ENCODE measurements at regions not wholly inside any gene's neighbourhood (a gene's known extent, or its start where the extent isn't known, plus 50 kb on each side); places are given as distances from the start of the nearest gene placed in this dataset.

DNA sequence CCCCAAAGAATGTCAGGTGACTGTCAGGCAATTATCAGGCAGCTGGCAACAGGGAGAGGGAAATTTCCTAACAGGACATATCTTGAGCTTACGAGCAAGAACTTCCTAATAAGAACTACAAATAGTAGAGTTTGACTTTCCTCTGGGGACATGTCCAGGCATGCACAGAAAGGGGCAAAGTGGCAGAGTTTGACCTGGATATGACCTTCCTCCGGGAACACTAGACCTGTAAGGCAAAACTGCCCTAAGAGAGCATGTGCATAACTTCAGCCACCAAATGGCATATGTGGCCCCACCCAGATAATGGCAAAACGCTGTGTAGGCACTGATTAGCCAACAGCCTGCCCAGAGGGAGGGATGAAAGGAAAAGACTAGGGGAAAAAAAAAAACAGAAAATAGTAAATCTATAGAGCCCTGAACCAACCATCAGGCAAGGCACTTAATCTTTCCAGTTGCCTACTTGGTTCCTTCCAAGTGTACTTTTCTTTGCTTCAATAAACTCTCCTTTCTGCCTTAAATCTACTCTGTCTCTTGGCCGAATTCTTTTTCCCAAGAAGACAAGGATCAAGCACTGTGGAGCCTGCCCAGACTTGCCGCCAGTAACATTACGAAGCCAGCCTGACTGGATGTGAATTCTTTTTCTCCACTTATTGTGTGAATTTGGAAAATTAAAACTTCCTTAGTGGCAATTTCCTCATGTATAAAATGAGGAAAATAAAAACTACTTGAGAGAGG lies 164.1 kb downstream of the SPTSSA start:
- no peak overlapping the region for H3K9ac ChIP-seq (ENCODE audit: low read length)
- TF ChIP-seq, protein P1, sequence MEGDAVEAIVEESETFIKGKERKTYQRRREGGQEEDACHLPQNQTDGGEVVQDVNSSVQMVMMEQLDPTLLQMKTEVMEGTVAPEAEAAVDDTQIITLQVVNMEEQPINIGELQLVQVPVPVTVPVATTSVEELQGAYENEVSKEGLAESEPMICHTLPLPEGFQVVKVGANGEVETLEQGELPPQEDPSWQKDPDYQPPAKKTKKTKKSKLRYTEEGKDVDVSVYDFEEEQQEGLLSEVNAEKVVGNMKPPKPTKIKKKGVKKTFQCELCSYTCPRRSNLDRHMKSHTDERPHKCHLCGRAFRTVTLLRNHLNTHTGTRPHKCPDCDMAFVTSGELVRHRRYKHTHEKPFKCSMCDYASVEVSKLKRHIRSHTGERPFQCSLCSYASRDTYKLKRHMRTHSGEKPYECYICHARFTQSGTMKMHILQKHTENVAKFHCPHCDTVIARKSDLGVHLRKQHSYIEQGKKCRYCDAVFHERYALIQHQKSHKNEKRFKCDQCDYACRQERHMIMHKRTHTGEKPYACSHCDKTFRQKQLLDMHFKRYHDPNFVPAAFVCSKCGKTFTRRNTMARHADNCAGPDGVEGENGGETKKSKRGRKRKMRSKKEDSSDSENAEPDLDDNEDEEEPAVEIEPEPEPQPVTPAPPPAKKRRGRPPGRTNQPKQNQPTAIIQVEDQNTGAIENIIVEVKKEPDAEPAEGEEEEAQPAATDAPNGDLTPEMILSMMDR (IDR thresholded peaks at IDR 0.05) = no peak
- no peak for TF ChIP-seq EZH2 (IDR thresholded peaks at IDR 0.05; ENCODE audit: borderline replicate concordance, insufficient read depth, low read depth, low read length, poor library complexity, severe bottlenecking)
- Mint-ChIP-seq H3K4me1 (no peaks in the 10 kb centered on the region), H3K9me3 (ENCODE audit: insufficient read depth) (no peaks in the 10 kb centered on the region), H3K4me3 (no peak overlapping the region), H3K27ac (no peak overlapping the region), H3K27me3 (peaks cover 7% of the 10 kb centered on the region)
- no peaks in the 10 kb centered on the region for H3K9me3 ChIP-seq (ENCODE audit: control extremely low read depth in 1 of 3, control insufficient read depth in 2 of 3, insufficient read depth in 1 of 3, low read length in 2 of 3)
- H3K36me3 ChIP-seq (replicated peaks in 1 of 2; ENCODE audit: control extremely low read depth in 1 of 2, control insufficient read depth in 1 of 2, extremely low read depth in 1 of 2, insufficient read depth in 2 of 2, low read length in 1 of 2) = no peaks in the 10 kb centered on the region
- no peaks in the 10 kb centered on the region for H4K20me1 ChIP-seq (ENCODE audit: control insufficient read depth, insufficient read depth, low read length, poor library complexity, severe bottlenecking)
- 62% methylated on average over 2 of the region's 6 CpGs for WGBS (ENCODE audit: insufficient coverage)
- H3K27me3 ChIP-seq (replicated peaks in 1 of 4; ENCODE audit: control extremely low read depth in 1 of 4, control insufficient read depth in 3 of 4, insufficient read depth in 4 of 4, low read length in 3 of 4) = peaks cover 0 to 2% (median 0%) of the 10 kb centered on the region in 4 experiments
- no peak overlapping the region for H3K4me3 ChIP-seq (ENCODE audit: control extremely low read depth in 1 of 5, extremely low read depth in 1 of 5, insufficient read depth in 1 of 5, low read depth in 2 of 5, low read length in 4 of 5)
- H3K4me1 ChIP-seq (ENCODE audit: control insufficient read depth in 2 of 2, insufficient read depth in 2 of 2, low read length in 2 of 2) = no peaks in the 10 kb centered on the region
- ChIA-PET POLR2A (no interaction called here), CTCF (no interaction called here)
- ATAC-seq (ENCODE audit: low read depth) (no peak), DNase-seq (no peak)
- H3K27ac ChIP-seq (ENCODE audit: low read length in 2 of 2) = no peak overlapping the region
- intact Hi-C loops (cut with micrococcal nuclease) = no loop called here
- H3K79me2 ChIP-seq (ENCODE audit: control insufficient read depth, insufficient read depth, low read length) = no peaks in the 10 kb centered on the region
- H2AFZ ChIP-seq (ENCODE audit: insufficient read depth, low read depth, low read length, poor library complexity, severe bottlenecking) = no peak overlapping the region
- H3K4me2 ChIP-seq (replicated peaks; ENCODE audit: low read depth, low read length, poor library complexity, severe bottlenecking) = no peak overlapping the region

DNA sequence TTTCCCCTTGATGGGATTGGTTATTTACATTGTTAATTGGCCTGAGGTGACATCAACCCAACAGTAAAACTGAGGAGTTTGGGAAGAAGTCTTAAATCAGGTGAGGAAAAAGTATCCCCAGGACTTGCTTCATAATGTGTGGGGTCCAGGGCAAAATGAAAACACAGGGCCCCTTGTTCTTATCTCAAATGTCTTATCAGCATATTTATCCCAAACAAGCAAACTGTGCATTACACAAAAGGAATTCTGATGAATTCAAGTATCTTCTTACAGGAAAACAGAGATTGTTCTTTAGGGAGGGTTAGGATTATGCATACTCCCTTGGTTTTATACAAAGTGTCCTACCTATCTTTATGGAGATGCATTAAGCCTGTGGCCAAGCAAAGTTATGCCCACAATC lies 178.4 kb downstream of the SPTSSA start:
- H3K4me1 ChIP-seq (ENCODE audit: control insufficient read depth in 2 of 2, insufficient read depth in 2 of 2, low read length in 2 of 2) = no peaks in the 10 kb centered on the region
- no peaks in the 10 kb centered on the region for H3K79me2 ChIP-seq (ENCODE audit: control insufficient read depth, insufficient read depth, low read length)
- CTCF ChIA-PET = no interaction called here
- H3K4me2 ChIP-seq (replicated peaks; ENCODE audit: low read depth, low read length, poor library complexity, severe bottlenecking) = no peak overlapping the region
- no peak overlapping the region for H3K4me3 ChIP-seq (ENCODE audit: control extremely low read depth in 1 of 5, extremely low read depth in 1 of 5, insufficient read depth in 1 of 5, low read depth in 2 of 5, low read length in 4 of 5)
- H3K36me3 ChIP-seq (replicated peaks in 1 of 2; ENCODE audit: control extremely low read depth in 1 of 2, control insufficient read depth in 1 of 2, extremely low read depth in 1 of 2, insufficient read depth in 2 of 2, low read length in 1 of 2) = no peaks in the 10 kb centered on the region
- no peaks in the 10 kb centered on the region for H4K20me1 ChIP-seq (ENCODE audit: control insufficient read depth, insufficient read depth, low read length, poor library complexity, severe bottlenecking)
- H2AFZ ChIP-seq (ENCODE audit: insufficient read depth, low read depth, low read length, poor library complexity, severe bottlenecking) = no peak overlapping the region
- H3K27me3 ChIP-seq (replicated peaks in 1 of 4; ENCODE audit: control extremely low read depth in 1 of 4, control insufficient read depth in 3 of 4, insufficient read depth in 4 of 4, low read length in 3 of 4) = no peaks in the 10 kb centered on the region
- no peak overlapping the region for H3K9ac ChIP-seq (ENCODE audit: low read length)
- ATAC-seq (ENCODE audit: low read depth) (no peak), DNase-seq (no peak)
- intact Hi-C loops (cut with micrococcal nuclease) = no loop called here
- TF ChIP-seq EZH2 (IDR thresholded peaks at IDR 0.05; ENCODE audit: borderline replicate concordance, insufficient read depth, low read depth, low read length, poor library complexity, severe bottlenecking) = no peak
- TF ChIP-seq, protein P1 (IDR thresholded peaks at IDR 0.05) = no peak
- POLR2A ChIA-PET = no interaction called here
- H3K27ac ChIP-seq (ENCODE audit: low read length in 2 of 2) = no peak overlapping the region
- peaks cover 6% of the 10 kb centered on the region for H3K9me3 Mint-ChIP-seq (ENCODE audit: insufficient read depth)
- peaks cover 0 to 4% (median 0%) of the 10 kb centered on the region in 3 donors for H3K9me3 ChIP-seq (ENCODE audit: control extremely low read depth in 1 of 3, control insufficient read depth in 2 of 3, insufficient read depth in 1 of 3, low read length in 2 of 3)
- H3K4me1 Mint-ChIP-seq = no peaks in the 10 kb centered on the region
- no peak overlapping the region for H3K27ac Mint-ChIP-seq
- H3K4me3 Mint-ChIP-seq = no peak overlapping the region
- no peaks in the 10 kb centered on the region for H3K27me3 Mint-ChIP-seq
